ENCODE measurements at regions not wholly inside any gene's neighbourhood (a gene's known extent, or its start where the extent isn't known, plus 50 kb on each side); places are given as distances from the start of the nearest gene placed in this dataset.

DNA sequence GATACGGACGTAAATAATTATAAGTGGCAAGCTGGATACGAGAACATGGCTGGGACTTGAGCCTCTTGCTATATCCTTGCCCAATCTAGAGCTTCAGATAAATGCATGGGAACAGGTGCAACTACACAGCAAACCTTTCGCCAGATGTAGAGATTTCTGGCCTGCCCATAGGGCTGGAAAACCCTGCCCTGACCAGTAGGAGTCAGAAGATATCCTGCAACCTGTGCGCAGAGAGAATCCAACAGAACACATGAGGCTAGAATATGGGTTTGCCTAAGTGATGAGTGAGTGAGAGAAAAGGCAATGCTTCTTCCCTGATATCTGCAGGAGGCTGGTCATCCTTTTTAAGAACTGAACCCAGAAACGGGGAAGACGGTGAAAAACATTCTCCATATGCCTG lies 805.3 kb upstream of the TENM3 start (continued):
- TF ChIP-seq, protein P1, sequence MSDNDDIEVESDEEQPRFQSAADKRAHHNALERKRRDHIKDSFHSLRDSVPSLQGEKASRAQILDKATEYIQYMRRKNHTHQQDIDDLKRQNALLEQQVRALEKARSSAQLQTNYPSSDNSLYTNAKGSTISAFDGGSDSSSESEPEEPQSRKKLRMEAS (IDR thresholded peaks at IDR 0.05), result no peak
- TF ChIP-seq, protein P2, sequence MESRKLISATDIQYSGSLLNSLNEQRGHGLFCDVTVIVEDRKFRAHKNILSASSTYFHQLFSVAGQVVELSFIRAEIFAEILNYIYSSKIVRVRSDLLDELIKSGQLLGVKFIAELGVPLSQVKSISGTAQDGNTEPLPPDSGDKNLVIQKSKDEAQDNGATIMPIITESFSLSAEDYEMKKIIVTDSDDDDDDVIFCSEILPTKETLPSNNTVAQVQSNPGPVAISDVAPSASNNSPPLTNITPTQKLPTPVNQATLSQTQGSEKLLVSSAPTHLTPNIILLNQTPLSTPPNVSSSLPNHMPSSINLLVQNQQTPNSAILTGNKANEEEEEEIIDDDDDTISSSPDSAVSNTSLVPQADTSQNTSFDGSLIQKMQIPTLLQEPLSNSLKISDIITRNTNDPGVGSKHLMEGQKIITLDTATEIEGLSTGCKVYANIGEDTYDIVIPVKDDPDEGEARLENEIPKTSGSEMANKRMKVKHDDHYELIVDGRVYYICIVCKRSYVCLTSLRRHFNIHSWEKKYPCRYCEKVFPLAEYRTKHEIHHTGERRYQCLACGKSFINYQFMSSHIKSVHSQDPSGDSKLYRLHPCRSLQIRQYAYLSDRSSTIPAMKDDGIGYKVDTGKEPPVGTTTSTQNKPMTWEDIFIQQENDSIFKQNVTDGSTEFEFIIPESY (IDR thresholded peaks at IDR 0.05; ENCODE audit: extremely low read depth, insufficient replicate concordance, low read length), result no peak

DNA sequence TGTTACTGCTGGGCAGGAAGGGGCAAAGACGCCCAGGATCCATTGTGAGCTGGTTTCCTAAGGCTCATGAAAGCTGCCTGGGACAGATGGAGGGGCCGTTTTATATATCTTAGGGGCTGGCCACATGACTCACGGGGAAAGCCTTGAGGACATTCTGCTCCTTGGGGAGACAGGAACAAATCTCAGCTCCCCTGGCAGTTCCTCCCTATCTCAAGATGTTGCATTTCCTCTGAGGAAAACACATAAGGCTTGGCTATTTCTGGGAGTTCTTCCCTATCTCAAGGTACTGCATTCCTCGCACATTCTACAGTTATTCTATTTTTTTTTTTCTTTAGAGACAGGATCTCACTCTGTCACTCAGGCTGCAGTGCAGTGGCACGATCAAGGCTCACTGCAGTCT lies 804.6 kb upstream of the TENM3 start:
- H3K4me3 ChIP-seq (replicated peaks in 1 of 2; ENCODE audit: low read depth in 1 of 2, low read length in 2 of 2), result no peak overlapping the region
- ATAC-seq, result no peak
- RAD21 ChIA-PET (ENCODE audit: low non-redundant PET in 1 of 2, low total read pairs in 2 of 2, uncharacterized antibody in 2 of 2, unreplicated experiment in 2 of 2), result no interaction called here

More for the DNA sequence above, 804.6 kb upstream of the TENM3 start:
- no peaks in the 10 kb centered on the region for H3K36me3 ChIP-seq (ENCODE audit: control insufficient read depth in 1 of 2, insufficient read depth in 2 of 2, low read length in 2 of 2)
- no peaks in the 10 kb centered on the region for H3K9me2 ChIP-seq (ENCODE audit: insufficient read depth)
- POLR2A ChIA-PET, result no interaction called here
- H3K27me3 ChIP-seq (ENCODE audit: insufficient read depth, low read length), result peaks cover 8% of the 10 kb centered on the region
- intact Hi-C loops (cut with micrococcal nuclease), result no loop called here
- no TSS peak for BruUV-seq (replicated peaks)
- no peak overlapping the region for H3K9ac ChIP-seq (ENCODE audit: low read length)
- no peak overlapping the region for H3K4me2 ChIP-seq (ENCODE audit: low read length)
- no peaks in the 10 kb centered on the region for H3K4me1 ChIP-seq (ENCODE audit: control insufficient read depth in 1 of 2, insufficient read depth in 2 of 2, low read length in 2 of 2)
- DNase-seq (ENCODE audit: low read depth, low spot score), result no peak
- H2AFZ ChIP-seq (ENCODE audit: low read depth, low read length, poor library complexity, severe bottlenecking), result no peak overlapping the region
- TF ChIP-seq FOSL1 (IDR thresholded peaks at IDR 0.05; ENCODE audit: low read depth), result no peak
- no peak for TF ChIP-seq POLR2AphosphoS5 (IDR thresholded peaks at IDR 0.05; ENCODE audit: low read depth, low read length)
- TF ChIP-seq YY1 (IDR thresholded peaks at IDR 0.05; ENCODE audit: extremely low read depth, insufficient replicate concordance, low read depth, low read length), result no peak
- TF ChIP-seq EZH2phosphoT487 (IDR thresholded peaks at IDR 0.05; ENCODE audit: borderline replicate concordance), result no peak
- no peak for TF ChIP-seq TCF7L2 (IDR thresholded peaks at IDR 0.05; ENCODE audit: borderline replicate concordance, extremely low read depth, insufficient read depth, insufficient read length)
- no peak for TF ChIP-seq EZH2 (IDR thresholded peaks at IDR 0.05)
- no peak for TF ChIP-seq SP1 (IDR thresholded peaks at IDR 0.05; ENCODE audit: low read depth)
- no peak for TF ChIP-seq ZNF274 (IDR thresholded peaks at IDR 0.05; ENCODE audit: low read depth, low read length)
- no peak for TF ChIP-seq CBX3 (IDR thresholded peaks at IDR 0.05; ENCODE audit: low read depth)
- TF ChIP-seq, protein P3, sequence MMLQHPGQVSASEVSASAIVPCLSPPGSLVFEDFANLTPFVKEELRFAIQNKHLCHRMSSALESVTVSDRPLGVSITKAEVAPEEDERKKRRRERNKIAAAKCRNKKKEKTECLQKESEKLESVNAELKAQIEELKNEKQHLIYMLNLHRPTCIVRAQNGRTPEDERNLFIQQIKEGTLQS (IDR thresholded peaks at IDR 0.05), result no peak
- no peak for TF ChIP-seq ZFX (IDR thresholded peaks at IDR 0.05)
- TF ChIP-seq SIN3A (IDR thresholded peaks at IDR 0.05; ENCODE audit: low read depth), result no peak
- TF ChIP-seq, protein P1 (IDR thresholded peaks at IDR 0.05), result no peak
- TF ChIP-seq EGR1 (IDR thresholded peaks at IDR 0.05; ENCODE audit: low read depth), result no peak
- TF ChIP-seq, protein P4, sequence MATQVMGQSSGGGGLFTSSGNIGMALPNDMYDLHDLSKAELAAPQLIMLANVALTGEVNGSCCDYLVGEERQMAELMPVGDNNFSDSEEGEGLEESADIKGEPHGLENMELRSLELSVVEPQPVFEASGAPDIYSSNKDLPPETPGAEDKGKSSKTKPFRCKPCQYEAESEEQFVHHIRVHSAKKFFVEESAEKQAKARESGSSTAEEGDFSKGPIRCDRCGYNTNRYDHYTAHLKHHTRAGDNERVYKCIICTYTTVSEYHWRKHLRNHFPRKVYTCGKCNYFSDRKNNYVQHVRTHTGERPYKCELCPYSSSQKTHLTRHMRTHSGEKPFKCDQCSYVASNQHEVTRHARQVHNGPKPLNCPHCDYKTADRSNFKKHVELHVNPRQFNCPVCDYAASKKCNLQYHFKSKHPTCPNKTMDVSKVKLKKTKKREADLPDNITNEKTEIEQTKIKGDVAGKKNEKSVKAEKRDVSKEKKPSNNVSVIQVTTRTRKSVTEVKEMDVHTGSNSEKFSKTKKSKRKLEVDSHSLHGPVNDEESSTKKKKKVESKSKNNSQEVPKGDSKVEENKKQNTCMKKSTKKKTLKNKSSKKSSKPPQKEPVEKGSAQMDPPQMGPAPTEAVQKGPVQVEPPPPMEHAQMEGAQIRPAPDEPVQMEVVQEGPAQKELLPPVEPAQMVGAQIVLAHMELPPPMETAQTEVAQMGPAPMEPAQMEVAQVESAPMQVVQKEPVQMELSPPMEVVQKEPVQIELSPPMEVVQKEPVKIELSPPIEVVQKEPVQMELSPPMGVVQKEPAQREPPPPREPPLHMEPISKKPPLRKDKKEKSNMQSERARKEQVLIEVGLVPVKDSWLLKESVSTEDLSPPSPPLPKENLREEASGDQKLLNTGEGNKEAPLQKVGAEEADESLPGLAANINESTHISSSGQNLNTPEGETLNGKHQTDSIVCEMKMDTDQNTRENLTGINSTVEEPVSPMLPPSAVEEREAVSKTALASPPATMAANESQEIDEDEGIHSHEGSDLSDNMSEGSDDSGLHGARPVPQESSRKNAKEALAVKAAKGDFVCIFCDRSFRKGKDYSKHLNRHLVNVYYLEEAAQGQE (IDR thresholded peaks at IDR 0.05; ENCODE audit: low read depth), result no peak
- H4K20me1 ChIP-seq (ENCODE audit: insufficient read depth), result no peaks in the 10 kb centered on the region; the same call in 1 of the 2 replicates
- no peaks in the 10 kb centered on the region for H3K9me3 ChIP-seq (ENCODE audit: control insufficient read depth in 1 of 2, insufficient read depth in 1 of 2, low read depth in 1 of 2, low read length in 2 of 2)
- H3K79me2 ChIP-seq (ENCODE audit: insufficient read depth, low read length), result no peaks in the 10 kb centered on the region
- no peak overlapping the region for H3K27ac ChIP-seq (ENCODE audit: low read depth, low read length)
- CTCF ChIA-PET, result no interaction called here

Measured in HCT116 (cell line).